ENCODE measurements at regions not wholly inside any gene's neighbourhood (a gene's known extent, or its start where the extent isn't known, plus 50 kb on each side); places are given as distances from the start of the nearest gene placed in this dataset.

GRCh38 chr17:74019860-74020259 lies 183.6 kb upstream of the RPL38 start:
- no peak for DNase-seq

- DNase-seq, result no peak
Observed at GRCh38 chr17:74020522-74020921, 183.0 kb upstream of the RPL38 start.

- no peak for DNase-seq
Observed at GRCh38 chr17:74024871-74025531, 178.5 kb upstream of the RPL38 start.

- no peak for DNase-seq
Observed at GRCh38 chr17:74027444-74027843, 176.0 kb upstream of the RPL38 start.

GRCh38 chr17:74028354-74029116 lies 174.9 kb upstream of the RPL38 start:
- DNase-seq, result no peak

GRCh38 chr17:74031316-74032090 lies 172.0 kb upstream of the RPL38 start:
- no peak for DNase-seq

- no peak for DNase-seq
Observed at GRCh38 chr17:74032222-74032621, 171.3 kb upstream of the RPL38 start.

- DNase-seq, result no peak
Observed at GRCh38 chr17:74037320-74037719, 166.2 kb upstream of the RPL38 start.

GRCh38 chr17:74040291-74040690 lies 163.2 kb upstream of the RPL38 start:
- DNase-seq, result no peak

- DNase-seq, result no peak
Observed at GRCh38 chr17:74040729-74041128, 162.7 kb upstream of the RPL38 start.

- no peak for DNase-seq
Observed at GRCh38 chr17:74041869-74042640, 161.4 kb upstream of the RPL38 start.

- peak; percentile 52 to 69 (median 65) for DNase-seq
Observed at GRCh38 chr17:74042744-74043486, 160.6 kb upstream of the RPL38 start.

- DNase-seq, result no peak
Observed at GRCh38 chr17:74043976-74044375, 159.5 kb upstream of the RPL38 start.

GRCh38 chr17:74045608-74046280 lies 157.7 kb upstream of the RPL38 start:
- DNase-seq, result no peak

GRCh38 chr17:74049167-74049966 lies 154.1 kb upstream of the RPL38 start:
- DNase-seq, result no peak

- no peak for DNase-seq
Observed at GRCh38 chr17:74049967-74050458, 153.5 kb upstream of the RPL38 start.

- DNase-seq, result no peak
Observed at GRCh38 chr17:74051348-74051747, 152.1 kb upstream of the RPL38 start.

- no peak for DNase-seq
Observed at GRCh38 chr17:74052993-74053711, 150.3 kb upstream of the RPL38 start.

GRCh38 chr17:74053712-74054078 lies 149.8 kb upstream of the RPL38 start:
- no peak for DNase-seq

GRCh38 chr17:74054249-74054648 lies 149.2 kb upstream of the RPL38 start:
- DNase-seq, result no peak

All from suppressor macrophage treated with lipopolysaccharide for 1 hour (primary cell).